Omental fat pad (tissue), 3 donors: ENCODE measurements at regions not wholly inside any gene's neighbourhood (a gene's known extent, or its start where the extent isn't known, plus 50 kb on each side); places are given as distances from the start of the nearest gene placed in this dataset.

ENCODE experiments used
- ATAC-seq: fragments of 150-250 bp; one replicate; pipeline ENCODE4 v1.9.1; 2016; ENCODE audit warnings: mild to moderate bottlenecking, moderate library complexity; ENCODE audit not compliant: low FRiP score
- DNase-seq: peaks from one replicate; pipeline ENCODE4 v3.0.0-alpha.2; 2019; ENCODE audit warnings: low spot score
- TF ChIP-seq, protein P1 (sequence below), 3 donors: fragments of 450-650 bp; IDR thresholded peaks; one replicate each; pipeline ENCODE4 v1.5.1; 2016 to 2017; ENCODE audit warnings: antibody characterized with exemption in 3 of 3, mild to moderate bottlenecking in 3 of 3, moderate library complexity in 2 of 3

DNA sequence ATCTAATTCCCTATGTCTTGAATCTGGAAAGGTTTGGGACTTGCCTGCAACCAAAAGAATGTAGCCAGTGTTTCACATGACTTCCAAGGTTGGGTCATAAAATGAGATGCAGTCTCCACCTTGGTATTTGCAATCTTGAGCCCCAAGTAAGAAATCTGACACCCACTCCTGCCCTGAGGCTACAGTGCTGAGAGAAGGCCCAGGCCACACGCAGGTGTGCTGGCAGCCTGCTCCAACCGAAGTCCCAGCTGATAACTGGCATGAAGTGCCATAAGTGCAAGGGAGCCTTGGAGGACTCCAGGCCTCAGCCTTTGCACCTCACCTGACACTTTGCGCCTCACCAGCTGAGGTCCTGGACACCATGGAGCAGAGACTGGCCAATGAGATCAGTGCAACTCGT is 182.7 kb downstream of the ANAPC1 start:
- DNase-seq = no peak
- TF ChIP-seq, protein P1, sequence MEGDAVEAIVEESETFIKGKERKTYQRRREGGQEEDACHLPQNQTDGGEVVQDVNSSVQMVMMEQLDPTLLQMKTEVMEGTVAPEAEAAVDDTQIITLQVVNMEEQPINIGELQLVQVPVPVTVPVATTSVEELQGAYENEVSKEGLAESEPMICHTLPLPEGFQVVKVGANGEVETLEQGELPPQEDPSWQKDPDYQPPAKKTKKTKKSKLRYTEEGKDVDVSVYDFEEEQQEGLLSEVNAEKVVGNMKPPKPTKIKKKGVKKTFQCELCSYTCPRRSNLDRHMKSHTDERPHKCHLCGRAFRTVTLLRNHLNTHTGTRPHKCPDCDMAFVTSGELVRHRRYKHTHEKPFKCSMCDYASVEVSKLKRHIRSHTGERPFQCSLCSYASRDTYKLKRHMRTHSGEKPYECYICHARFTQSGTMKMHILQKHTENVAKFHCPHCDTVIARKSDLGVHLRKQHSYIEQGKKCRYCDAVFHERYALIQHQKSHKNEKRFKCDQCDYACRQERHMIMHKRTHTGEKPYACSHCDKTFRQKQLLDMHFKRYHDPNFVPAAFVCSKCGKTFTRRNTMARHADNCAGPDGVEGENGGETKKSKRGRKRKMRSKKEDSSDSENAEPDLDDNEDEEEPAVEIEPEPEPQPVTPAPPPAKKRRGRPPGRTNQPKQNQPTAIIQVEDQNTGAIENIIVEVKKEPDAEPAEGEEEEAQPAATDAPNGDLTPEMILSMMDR (IDR thresholded peaks at IDR 0.05) = no peak
- no peak for ATAC-seq

DNA sequence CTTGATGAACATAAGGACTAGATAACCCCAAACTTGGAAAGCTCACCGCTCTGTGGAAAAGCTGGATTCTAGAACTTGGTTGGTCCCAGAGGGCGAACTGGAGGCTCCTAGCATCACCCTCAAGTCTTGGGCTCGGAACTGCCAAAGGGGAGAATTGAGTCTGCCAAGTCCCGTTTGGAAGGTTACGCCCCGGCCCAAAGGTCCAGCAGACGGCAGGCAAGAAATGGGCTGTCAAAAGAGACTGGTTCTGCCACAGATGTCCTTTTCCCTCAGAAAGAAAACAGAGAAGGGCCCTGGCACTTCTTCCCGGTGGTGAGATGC is 182.2 kb downstream of the ANAPC1 start:
- TF ChIP-seq, protein P1 (IDR thresholded peaks at IDR 0.05) = no peak
- DNase-seq (no peak), ATAC-seq (no peak)

DNA sequence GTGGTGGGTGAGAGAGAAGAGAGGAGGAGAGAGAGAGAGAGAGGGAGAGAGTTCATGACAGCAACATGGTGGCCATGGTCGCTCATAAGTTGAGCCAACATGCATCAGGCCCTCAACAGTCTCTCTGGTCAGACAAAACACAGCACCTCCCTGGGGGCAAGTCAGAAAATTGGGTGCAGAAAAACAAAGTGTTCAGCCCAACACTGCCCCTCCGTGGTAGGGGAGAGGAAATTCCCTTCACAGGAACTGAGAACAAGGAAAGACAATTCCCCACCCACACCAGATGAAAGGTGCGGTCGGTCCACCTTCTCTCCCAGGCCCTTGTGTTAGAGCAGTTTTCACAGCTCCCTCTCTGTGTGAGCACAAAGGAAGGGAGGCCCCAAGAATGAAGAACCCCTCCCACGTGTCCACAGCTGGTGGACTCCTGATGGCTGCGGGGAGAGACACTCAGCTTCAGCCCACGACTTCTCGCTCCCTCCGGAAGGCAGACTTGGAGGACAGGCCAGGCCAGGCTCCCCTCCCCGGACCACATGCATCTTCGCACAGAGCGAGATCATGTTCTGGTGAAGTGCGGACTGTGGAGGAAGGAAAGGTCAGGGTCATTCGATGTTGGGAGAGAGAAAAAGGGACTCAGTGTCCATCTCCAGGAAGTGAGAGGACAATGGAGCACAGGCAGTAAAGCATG is 181.7 kb downstream of the ANAPC1 start:
- ATAC-seq = no peak
- TF ChIP-seq, protein P1 (IDR thresholded peaks at IDR 0.05) = no peak
- DNase-seq = no peak

DNA sequence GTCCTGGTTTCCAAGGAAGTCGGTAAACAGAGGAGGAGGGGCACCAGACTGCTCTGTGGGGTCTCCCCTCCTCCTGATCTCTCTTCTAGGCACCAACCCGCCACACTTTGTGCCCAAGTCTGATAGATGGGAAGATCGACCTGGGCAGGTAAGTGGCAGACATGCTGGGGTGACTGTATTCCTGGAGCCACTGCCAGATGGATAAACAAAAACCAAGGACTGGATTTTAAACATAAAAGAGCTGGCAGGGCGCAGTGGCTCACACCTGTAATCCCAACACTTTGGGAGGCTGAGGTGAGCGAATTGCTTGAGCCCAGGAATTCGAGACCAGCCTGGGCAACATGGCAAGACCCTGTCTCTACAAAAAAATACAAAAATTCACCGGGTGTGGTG is 181.2 kb downstream of the ANAPC1 start:
- TF ChIP-seq, protein P1 (IDR thresholded peaks at IDR 0.05) = no peak
- no peak for DNase-seq
- no peak for ATAC-seq

DNA sequence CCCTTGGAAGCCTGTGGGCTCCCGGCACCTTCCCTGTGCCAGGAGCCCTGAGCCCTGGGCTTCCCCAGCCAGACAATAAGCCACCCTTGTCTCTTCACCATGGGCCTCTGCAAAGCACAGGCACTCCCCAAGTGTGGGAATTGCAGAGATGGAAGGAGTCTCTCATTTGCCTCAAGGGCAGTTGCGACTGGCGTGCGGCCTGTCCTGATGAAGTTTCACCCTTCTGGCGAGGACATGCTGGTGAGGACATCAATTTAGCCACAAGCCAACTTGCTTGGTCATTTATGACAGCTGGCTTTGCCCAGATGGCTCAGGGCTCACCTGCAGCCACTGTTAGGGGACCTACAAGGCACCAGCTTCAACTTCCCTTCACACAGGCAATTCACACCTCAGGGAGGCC is 180.2 kb downstream of the ANAPC1 start:
- ATAC-seq = no peak
- no peak for DNase-seq
- TF ChIP-seq, protein P1 (IDR thresholded peaks at IDR 0.05) = no peak

DNA sequence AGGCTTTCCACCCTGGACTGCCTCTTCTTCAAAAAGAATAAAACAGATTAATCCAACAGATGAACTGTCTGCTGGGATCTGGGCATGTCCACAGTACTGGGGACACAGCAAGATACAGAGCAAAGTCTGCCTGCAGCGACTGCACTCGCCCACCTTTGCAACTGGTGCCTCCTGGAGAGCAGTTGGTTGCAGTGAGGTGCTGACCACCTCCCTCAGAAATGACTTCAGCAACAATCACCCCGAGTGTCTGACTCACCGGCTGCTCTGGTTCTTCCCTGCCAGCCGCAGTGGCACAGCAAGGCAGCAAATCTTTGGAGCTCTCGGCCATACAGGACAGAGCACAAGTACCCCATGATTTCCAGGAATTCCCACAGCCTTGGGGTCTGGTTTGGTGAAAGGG is 179.7 kb downstream of the ANAPC1 start:
- ATAC-seq = peak; percentile 38
- no peak for DNase-seq
- TF ChIP-seq, protein P1 (IDR thresholded peaks at IDR 0.05) = no peak

DNA sequence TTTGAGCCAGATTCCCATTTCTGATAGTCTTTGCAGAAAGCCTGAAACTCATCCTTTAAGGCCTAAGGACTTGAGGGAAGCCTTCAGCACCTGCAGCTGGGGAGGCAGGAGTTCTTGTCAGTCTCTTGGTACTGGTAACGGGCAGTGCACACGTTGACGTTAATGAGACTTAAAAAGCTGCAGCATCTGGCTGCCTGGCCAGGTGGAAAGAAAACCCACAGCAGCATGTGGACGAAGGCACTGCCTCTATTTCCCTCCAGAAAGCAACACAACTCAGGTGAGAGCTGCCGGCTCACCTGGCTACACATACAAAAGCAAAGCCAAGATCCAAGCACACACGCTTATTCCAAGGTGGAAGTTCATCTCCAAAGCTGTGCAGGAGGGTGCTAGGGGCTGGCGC is 178.8 kb downstream of the ANAPC1 start:
- DNase-seq (no peak), ATAC-seq (no peak)
- TF ChIP-seq, protein P1 (IDR thresholded peaks at IDR 0.05) = no peak
